DOHH2 (cell line): ENCODE measurements at regions not wholly inside any gene's neighbourhood (a gene's known extent, or its start where the extent isn't known, plus 50 kb on each side); places are given as distances from the start of the nearest gene placed in this dataset.

ENCODE experiments used
- CTCF ChIP-seq: fragments of 200-600 bp; sonication (generic); IDR thresholded peaks from one replicate; pipeline ENCODE4 v1.5.1; 2014; ENCODE audit warnings: antibody characterized with exemption, mild to moderate bottlenecking, low read depth, low read length; ENCODE audit not compliant: poor library complexity, severe bottlenecking
- EZH2phosphoT487 ChIP-seq: fragments of 200-600 bp; sonication (generic); IDR thresholded peaks from 2 replicates; pipeline ENCODE4 v1.6.1; 2017; ENCODE audit warnings: borderline replicate concordance, mild to moderate bottlenecking, antibody characterized with exemption, low read length, moderate library complexity, mixed read lengths

DNA sequence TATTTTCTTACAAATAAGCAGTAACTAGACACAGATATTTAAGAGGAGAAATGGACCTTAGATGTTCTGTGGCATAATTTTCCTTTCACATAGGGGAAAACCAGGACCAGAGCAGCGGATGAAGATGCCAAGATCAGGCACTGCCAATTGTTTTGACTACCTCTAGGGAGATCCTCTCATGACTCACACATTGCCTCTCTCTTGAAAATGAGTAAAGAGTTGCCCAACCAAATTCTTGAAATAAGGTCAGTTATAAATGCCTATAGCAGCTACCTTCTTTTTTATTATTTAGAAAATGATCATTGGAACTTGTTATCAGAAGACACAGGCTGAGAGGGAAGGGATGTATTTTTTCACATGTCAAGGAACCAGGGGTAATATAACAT lies 263.4 kb upstream of the PLEKHG7 start:
- TF ChIP-seq CTCF (no peak), EZH2phosphoT487 (no peak)
